ENCODE measurements at regions not wholly inside any gene's neighbourhood (a gene's known extent, or its start where the extent isn't known, plus 50 kb on each side); places are given as distances from the start of the nearest gene placed in this dataset.

DNA sequence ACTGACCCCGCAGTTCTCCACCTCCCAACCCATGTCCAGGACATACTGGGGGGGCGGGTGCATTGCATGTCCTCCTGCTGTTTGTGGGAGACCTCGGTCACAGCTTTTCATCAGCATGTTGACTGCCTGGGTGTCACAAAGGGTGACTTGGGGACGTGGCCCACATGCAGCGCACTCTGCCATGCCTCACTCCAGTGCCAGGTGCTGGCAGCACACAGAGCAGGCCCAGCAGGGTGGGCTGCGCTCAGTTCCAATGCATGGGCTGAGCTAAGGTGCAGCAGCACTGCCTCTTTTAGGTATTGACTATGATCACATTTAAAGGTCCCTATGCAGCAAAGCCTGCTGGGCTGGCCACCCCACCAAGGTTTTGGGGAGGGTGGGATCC lies 261.9 kb upstream of the SALL3 start:
- TF ChIP-seq, protein P1, sequence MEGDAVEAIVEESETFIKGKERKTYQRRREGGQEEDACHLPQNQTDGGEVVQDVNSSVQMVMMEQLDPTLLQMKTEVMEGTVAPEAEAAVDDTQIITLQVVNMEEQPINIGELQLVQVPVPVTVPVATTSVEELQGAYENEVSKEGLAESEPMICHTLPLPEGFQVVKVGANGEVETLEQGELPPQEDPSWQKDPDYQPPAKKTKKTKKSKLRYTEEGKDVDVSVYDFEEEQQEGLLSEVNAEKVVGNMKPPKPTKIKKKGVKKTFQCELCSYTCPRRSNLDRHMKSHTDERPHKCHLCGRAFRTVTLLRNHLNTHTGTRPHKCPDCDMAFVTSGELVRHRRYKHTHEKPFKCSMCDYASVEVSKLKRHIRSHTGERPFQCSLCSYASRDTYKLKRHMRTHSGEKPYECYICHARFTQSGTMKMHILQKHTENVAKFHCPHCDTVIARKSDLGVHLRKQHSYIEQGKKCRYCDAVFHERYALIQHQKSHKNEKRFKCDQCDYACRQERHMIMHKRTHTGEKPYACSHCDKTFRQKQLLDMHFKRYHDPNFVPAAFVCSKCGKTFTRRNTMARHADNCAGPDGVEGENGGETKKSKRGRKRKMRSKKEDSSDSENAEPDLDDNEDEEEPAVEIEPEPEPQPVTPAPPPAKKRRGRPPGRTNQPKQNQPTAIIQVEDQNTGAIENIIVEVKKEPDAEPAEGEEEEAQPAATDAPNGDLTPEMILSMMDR (IDR thresholded peaks at IDR 0.05): no peak
- TF ChIP-seq POLR2A (IDR thresholded peaks at IDR 0.05) (no peak), EP300 (IDR thresholded peaks at IDR 0.05) (no peak)

Data from sigmoid colon (tissue), 4 donors.